NCI-H510A treated with DMSO at 0.1 percent for 48 hours (cell line): ENCODE measurements at regions not wholly inside any gene's neighbourhood (a gene's known extent, or its start where the extent isn't known, plus 50 kb on each side); places are given as distances from the start of the nearest gene placed in this dataset.

Experiments
- DNase-seq: peaks from one replicate; lab custom pipeline; 2025; lab: John Stamatoyannopoulos, UW

GRCh38 chr7:21221130-21221529 lies 206.8 kb upstream of the SP4 start:
- no peak for DNase-seq

DNA sequence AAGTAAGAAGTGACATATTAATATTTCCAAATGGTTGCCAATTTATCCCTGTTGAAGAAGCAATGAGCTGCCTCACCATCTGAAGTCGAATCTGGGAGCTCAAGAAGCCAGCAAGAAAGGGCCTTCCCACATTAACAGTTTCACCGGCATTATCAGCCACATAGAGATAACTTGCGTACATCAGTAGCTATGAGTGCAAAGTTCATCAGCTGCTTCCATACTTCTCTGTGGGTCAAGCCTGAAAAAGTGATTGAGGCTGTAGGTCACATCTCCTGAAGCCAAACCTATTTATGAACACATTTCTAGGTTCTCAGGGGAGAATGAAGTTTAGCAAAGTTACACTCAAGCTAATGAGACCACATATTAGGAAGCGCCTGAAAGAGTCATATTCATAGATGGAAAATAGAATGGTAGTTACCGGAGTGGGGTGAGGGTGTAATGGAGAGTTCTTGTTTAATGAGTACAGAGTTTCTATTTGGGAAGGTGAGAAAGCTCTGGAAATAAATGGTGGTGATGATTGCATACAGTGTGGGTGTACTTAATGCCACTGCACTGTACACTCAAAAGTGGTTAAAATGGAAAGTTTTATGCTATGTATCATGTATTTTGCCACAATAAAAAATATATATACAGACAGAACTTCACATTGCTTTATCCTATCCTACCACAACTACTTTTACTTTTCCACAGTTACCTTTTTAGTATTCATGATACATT lies 189.3 kb upstream of the SP4 start:
- no peak for DNase-seq

DNA sequence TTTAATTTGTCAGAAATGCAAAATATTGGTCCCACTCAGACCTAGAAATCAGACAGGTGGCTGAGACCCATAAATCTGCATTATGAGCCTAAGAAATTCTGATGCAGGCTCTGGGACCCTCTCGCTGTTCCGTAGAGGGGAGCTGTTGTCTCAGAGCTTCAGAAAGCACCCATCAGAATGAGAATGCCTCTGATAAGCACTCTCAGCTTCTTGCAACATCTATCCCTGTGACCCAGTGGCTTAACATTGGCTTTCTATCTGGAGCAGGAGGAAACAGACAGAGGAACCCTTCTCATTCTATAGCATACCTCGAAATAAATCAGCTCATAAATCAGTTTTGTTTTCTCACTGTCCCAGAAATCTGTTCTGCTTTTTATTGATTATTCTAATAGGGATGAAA lies 184.6 kb upstream of the SP4 start:
- DNase-seq, result no peak

- no peak for DNase-seq
Observed at GRCh38 chr7:21251151-21251800, 176.6 kb upstream of the SP4 start.

- DNase-seq, result peak; percentile 84
Observed at GRCh38 chr7:21253740-21254687, 173.9 kb upstream of the SP4 start.

GRCh38 chr7:21256310-21256877 lies 171.5 kb upstream of the SP4 start:
- peak; percentile 75 for DNase-seq

GRCh38 chr7:21260939-21261338 lies 166.9 kb upstream of the SP4 start:
- no peak for DNase-seq

- peak; percentile 37 for DNase-seq
Observed at GRCh38 chr7:21261627-21262594, 166.0 kb upstream of the SP4 start.

DNA sequence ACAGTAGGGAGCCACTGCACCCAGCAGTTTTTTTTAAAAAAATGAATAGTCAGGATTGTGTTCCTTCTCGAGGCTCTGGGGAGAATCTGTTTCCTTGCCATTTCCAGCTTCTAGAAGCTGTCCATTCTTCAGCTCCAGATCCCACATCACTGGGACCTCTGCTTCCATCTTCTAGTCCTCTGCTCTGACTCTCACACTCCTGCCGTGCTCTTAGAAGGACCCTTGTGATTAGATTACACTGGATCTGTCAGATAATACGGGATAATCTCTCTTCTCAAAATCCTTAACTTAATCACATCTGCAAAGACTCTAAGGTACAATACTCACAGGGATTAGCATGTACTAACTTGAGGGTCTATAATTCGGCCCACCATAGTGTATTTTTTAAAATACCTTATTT lies 158.9 kb upstream of the SP4 start:
- no peak for DNase-seq

DNA sequence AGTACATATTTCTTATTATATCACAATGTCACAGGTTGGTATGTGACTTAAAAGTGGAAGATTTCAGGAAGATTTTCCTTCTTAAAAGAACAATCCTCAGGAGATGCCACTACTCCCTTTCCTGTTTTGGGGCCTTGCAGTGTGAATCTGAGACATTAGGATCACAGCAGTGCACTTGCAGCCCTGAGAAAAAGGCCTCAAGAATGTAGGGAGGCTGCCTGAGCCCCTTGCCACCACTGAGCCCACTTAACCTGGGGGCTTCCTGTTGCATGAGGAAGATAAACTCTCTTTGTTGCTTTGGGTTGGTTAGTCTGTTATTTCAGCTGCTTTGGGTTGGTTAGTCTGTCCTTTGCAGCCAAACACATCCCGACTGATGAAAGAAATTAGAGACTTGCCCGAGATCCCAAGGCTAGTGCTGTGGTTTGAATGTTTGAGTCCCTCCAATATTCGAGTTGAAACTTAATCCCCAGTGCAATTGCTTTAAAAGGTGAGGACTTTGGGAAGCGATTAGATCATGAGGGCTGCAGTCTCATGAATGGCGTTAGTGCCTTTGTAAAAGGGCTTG lies 151.3 kb upstream of the SP4 start:
- no peak for DNase-seq

DNA sequence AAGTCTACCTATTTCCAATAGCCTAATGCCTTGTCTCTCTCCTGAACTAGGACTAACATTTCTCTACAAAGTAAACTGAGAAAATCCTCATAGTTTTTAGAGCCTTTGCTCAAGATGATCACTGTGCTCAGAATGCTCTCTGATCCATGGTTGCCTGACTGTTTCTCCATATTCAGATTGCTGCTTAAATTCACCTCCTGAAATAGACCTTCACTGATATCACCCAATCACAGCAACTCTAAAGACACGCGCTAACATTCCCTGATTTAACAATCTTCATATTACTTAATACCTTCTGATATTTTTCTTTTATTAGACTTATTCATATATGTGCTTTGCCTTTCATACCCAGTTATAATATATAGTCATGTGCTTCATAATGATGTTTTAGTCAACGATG lies 148.9 kb upstream of the SP4 start:
- no peak for DNase-seq

- no peak for DNase-seq
Observed at GRCh38 chr7:21281193-21281592, 146.7 kb upstream of the SP4 start.

DNA sequence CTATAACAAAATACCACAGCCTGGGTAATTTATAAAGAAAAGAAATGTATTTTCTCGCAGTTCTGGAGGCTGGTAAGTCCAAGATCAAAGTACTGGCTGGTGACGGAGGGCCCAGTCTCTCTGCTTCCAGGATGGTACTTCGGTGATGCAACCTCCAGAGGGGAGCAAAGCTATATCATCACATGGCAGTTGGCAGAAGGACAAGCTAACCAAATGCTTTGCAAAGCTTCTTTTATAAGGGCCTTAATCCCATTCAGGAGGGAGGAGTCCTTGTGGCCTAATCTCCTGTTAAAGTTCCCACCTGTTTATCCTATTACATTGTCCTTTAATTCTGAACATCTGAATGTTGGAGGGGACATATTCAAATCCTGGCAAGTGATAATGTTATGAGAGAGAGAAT lies 134.1 kb upstream of the SP4 start:
- no peak for DNase-seq

DNA sequence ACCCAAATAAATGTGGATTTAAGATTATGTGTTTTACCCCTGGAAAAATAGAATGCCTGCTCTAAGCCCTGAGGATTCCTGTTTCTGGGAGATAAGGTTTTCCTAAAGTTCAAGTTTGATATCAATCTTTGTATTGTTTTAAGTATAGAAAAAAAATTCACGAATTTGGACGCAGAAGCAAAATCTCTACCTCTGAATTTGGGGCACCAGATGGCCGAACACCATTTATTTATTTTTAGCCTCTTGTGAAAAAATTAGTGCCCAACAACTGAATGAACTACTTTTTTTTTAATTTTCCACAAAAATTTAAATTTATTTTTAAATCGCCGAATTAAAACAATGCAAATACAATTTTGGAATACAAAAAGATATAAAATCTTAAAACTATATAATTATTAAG lies 128.1 kb upstream of the SP4 start:
- no peak for DNase-seq

DNA sequence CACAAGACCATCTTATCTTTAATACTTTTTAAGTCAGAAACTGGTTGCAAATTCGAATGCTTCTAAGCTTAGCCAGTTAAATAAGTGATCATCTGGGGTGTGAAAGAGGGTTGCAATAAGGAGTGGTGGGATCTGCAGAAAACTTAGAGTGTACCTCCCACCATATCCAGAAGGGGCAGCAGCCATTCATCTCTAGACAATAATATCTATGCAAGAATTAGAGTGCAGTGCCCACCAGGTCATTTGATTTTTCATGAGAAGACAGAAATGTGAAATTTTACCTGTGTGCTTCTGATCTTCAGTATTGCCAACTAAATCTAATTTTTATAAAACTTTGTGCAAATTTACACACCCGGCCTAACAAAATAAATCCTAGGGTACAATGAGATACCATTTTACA lies 127.2 kb upstream of the SP4 start:
- DNase-seq, result no peak

DNA sequence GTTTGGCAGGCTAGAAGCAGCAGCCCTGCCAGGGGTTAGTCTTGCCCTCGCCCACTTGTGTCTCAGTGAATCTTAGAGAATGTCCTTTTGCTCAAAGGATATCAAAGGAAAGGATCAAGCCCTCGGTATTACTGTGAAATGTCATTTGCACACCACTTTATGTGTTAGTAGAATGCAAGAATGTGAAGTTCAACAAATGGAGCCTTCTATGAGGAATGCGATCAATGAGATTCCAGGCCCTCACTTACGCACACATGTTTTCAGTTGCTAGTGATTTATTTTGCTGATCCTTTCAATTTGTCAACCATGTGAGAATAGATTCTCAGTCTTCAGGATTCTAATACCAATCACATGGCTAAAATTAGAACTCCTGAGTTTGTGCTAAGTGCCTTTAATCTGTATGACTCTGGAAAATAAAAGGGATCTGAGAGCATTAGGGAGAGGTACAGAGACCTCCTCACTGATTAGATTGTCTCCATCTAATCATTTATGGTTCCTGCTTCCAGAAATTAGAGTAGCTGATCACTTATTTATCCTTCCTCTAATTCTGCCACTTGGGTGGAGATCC lies 123.0 kb upstream of the SP4 start:
- DNase-seq, result no peak

DNA sequence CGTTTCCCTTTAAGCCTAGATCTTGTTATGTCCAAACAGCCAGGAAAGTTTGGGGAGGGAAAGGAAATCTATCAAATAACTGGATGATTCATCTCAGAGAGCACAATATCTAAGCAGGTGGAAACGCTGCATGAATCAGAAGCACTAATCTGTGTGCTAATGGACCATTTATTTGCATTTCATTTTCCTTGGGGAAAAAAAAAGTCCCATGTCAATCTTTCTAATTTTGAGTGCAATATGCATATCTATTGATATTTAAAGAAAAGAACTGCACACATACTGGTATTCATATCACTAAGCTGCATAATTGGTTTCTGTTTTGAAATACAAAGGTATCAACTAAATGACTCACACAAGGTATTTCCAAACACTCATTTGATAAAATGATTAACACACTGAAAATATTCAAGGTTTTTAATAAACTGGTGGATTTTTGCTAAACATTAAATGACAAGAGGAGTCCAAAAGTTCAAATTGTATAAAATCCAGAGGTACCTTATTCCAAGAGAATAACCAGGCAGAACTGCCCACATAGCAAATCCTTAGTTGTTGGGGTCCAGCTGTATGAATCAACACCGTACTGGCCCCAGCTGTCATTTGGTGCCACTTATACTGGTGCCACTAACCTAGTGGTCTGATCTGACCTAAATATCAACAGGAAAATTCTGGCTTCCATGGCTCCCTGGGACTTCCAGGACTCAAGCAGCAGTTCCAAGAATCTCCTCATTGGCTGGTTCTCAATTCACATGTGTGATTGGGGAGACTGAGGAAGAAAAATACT lies 122.2 kb upstream of the SP4 start:
- no peak for DNase-seq

DNA sequence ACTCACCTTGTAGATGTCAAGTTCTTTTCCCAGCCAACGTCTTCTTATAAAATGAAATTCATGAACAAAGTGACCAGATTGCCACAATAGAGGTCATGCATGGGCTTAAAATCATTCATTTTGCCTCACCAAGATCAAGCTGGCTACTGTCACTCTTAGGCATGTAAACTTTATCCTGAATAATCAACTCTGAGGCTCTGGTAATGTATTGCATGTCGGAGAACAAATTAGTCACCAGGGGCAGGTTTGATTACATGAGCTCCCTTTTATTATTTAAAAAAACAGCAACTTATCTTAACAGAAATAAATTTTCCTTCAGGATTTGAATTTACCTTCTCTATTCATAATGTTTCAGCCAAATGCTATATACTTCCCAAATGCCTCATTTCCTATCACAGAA lies 112.9 kb upstream of the SP4 start:
- DNase-seq, result no peak

- DNase-seq, result no peak
Observed at GRCh38 chr7:21317966-21318915, 109.6 kb upstream of the SP4 start.
